HG03571 (cell line): ENCODE measurements at regions not wholly inside any gene's neighbourhood (a gene's known extent, or its start where the extent isn't known, plus 50 kb on each side); places are given as distances from the start of the nearest gene placed in this dataset.
"Not testable (repeated sequence)": the region's sequence is repeated elsewhere in the genome, so short reads cannot be mapped to it uniquely, and the experiment has no call there.

ENCODE experiments used
- ATAC-seq: cut with Tn5 transposase; IDR thresholded peaks from one replicate; pipeline ENCODE4 v1.9.1; 2021; ENCODE audit not compliant: unreplicated experiment

GRCh38 chr7:16933296-16934279 lies 51.8 kb upstream of the AGR3 start:
- no peak for ATAC-seq

- ATAC-seq: no peak
Observed at GRCh38 chr7:16934722-16935340, 53.0 kb upstream of the AGR3 start.

GRCh38 chr7:16935341-16935735 lies 53.6 kb upstream of the AGR3 start:
- no peak for ATAC-seq

- ATAC-seq: no peak
Observed at GRCh38 chr7:16936626-16937422, 55.0 kb upstream of the AGR3 start.

- ATAC-seq: no peak
Observed at GRCh38 chr7:16939161-16939560, 57.4 kb upstream of the AGR3 start.

GRCh38 chr7:16940776-16941175 lies 59.0 kb upstream of the AGR3 start:
- ATAC-seq: no peak

GRCh38 chr7:16942929-16943509 lies 61.2 kb upstream of the AGR3 start:
- no peak for ATAC-seq

GRCh38 chr7:16944936-16945335 lies 63.2 kb upstream of the AGR3 start:
- no peak for ATAC-seq

- ATAC-seq: no peak
Observed at GRCh38 chr7:16945372-16945771, 63.6 kb upstream of the AGR3 start.

GRCh38 chr7:16948110-16948509 lies 66.3 kb upstream of the AGR3 start:
- not testable (repeated sequence) for ATAC-seq

- ATAC-seq: no peak
Observed at GRCh38 chr7:16951483-16952080, 69.8 kb upstream of the AGR3 start.

GRCh38 chr7:16954321-16954720 lies 72.5 kb upstream of the AGR3 start:
- no peak for ATAC-seq

GRCh38 chr7:16958724-16959123 lies 76.9 kb upstream of the AGR3 start:
- ATAC-seq: no peak

GRCh38 chr7:16960337-16960965 lies 78.7 kb upstream of the AGR3 start:
- no peak for ATAC-seq

- no peak for ATAC-seq
Observed at GRCh38 chr7:16961641-16962040, 79.9 kb upstream of the AGR3 start.

GRCh38 chr7:16963044-16963443 lies 81.3 kb upstream of the AGR3 start:
- ATAC-seq: no peak

- not testable (repeated sequence) for ATAC-seq
Observed at GRCh38 chr7:16965697-16966096, 83.9 kb upstream of the AGR3 start.

- ATAC-seq: no peak
Observed at GRCh38 chr7:16967300-16967811, 85.6 kb upstream of the AGR3 start.

- no peak for ATAC-seq
Observed at GRCh38 chr7:16970732-16971482, 89.1 kb upstream of the AGR3 start.
